ENCODE measurements at regions not wholly inside any gene's neighbourhood (a gene's known extent, or its start where the extent isn't known, plus 50 kb on each side); places are given as distances from the start of the nearest gene placed in this dataset.
"Not testable (repeated sequence)": the region's sequence is repeated elsewhere in the genome, so short reads cannot be mapped to it uniquely, and the experiment has no call there.

- DNase-seq (ENCODE audit: low spot score) = peak; percentile 70
- no peak for TF ChIP-seq CTCF (IDR thresholded peaks at IDR 0.05; ENCODE audit: borderline replicate concordance, control extremely low read depth, extremely low read depth, insufficient read depth, missing control alignments)
- in situ Hi-C loops (cut with MboI; ENCODE audit: low sequenced_read_pairs, unreplicated experiment) = no loop called here
Measured at GRCh38 chr14:49962621-49963020, 69.7 kb downstream of the ARF6 start.

- DNase-seq (ENCODE audit: low spot score); in situ Hi-C loops (cut with MboI; ENCODE audit: low sequenced_read_pairs, unreplicated experiment): not testable (repeated sequence)
Measured at GRCh38 chr14:49965068-49965651, 72.3 kb downstream of the ARF6 start.

GRCh38 chr14:49966304-49966809 lies 73.5 kb downstream of the ARF6 start:
- no peak for DNase-seq (ENCODE audit: low spot score)
- no peak for TF ChIP-seq CTCF (IDR thresholded peaks at IDR 0.05; ENCODE audit: borderline replicate concordance, control extremely low read depth, extremely low read depth, insufficient read depth, missing control alignments)
- in situ Hi-C loops (cut with MboI; ENCODE audit: low sequenced_read_pairs, unreplicated experiment) = no loop called here

GRCh38 chr14:49966971-49967630 lies 74.2 kb downstream of the ARF6 start:
- in situ Hi-C loops (cut with MboI; ENCODE audit: low sequenced_read_pairs, unreplicated experiment) = no loop called here
- DNase-seq (ENCODE audit: low spot score) = no peak
- TF ChIP-seq CTCF (IDR thresholded peaks at IDR 0.05; ENCODE audit: borderline replicate concordance, control extremely low read depth, extremely low read depth, insufficient read depth, missing control alignments) = no peak

- TF ChIP-seq CTCF (IDR thresholded peaks at IDR 0.05; ENCODE audit: borderline replicate concordance, control extremely low read depth, extremely low read depth, insufficient read depth, missing control alignments) = no peak
- in situ Hi-C loops (cut with MboI; ENCODE audit: low sequenced_read_pairs, unreplicated experiment) = no loop called here
- DNase-seq (ENCODE audit: low spot score) = no peak
Measured at GRCh38 chr14:49969961-49970360, 77.1 kb downstream of the ARF6 start.

- TF ChIP-seq CTCF (IDR thresholded peaks at IDR 0.05; ENCODE audit: borderline replicate concordance, control extremely low read depth, extremely low read depth, insufficient read depth, missing control alignments) = no peak
- in situ Hi-C loops (cut with MboI; ENCODE audit: low sequenced_read_pairs, unreplicated experiment) = no loop called here
- no peak for DNase-seq (ENCODE audit: low spot score)
Measured at GRCh38 chr14:49970474-49971147, 77.7 kb downstream of the ARF6 start.
